DND-41 (cell line): ENCODE measurements at regions not wholly inside any gene's neighbourhood (a gene's known extent, or its start where the extent isn't known, plus 50 kb on each side); places are given as distances from the start of the nearest gene placed in this dataset.

Experiments
- ATAC-seq: fragments of 200-7000 bp; cut with Tn5 transposase; 3 replicates; pipeline ENCODE4 v1.9.1; 2021; ENCODE audit warnings: low read depth; ENCODE audit not compliant: insufficient read depth
- DNase-seq: peaks from one replicate; pipeline ENCODE4 v3.0.0-alpha.2; 2020
- H2AFZ ChIP-seq: 2 replicates; pipeline ENCODE4 v1.6.0; 2012; ENCODE audit warnings: low read depth, low read length
- H3K27ac ChIP-seq: 2 replicates; pipeline ENCODE4 v1.5.1; 2012; ENCODE audit warnings: low read length, inconsistent platforms
- H3K27me3 ChIP-seq: fragments of 200-600 bp; sonication (generic); 2 replicates; pipeline ENCODE4 v1.6.0; 2012; ENCODE audit warnings: low read length, mild to moderate bottlenecking, inconsistent platforms; ENCODE audit not compliant: insufficient read depth, poor library complexity
- H3K36me3 ChIP-seq: 2 replicates; pipeline ENCODE4 v1.5.1; 2012; ENCODE audit warnings: low read length, inconsistent platforms; ENCODE audit not compliant: insufficient read depth
- H3K4me1 ChIP-seq: 2 replicates; pipeline ENCODE4 v1.5.1; 2012; ENCODE audit warnings: mild to moderate bottlenecking, low read length; ENCODE audit not compliant: insufficient read depth
- H3K4me2 ChIP-seq: 2 replicates; pipeline ENCODE4 v1.6.0; 2012; ENCODE audit warnings: mild to moderate bottlenecking, moderate library complexity, low read length, inconsistent platforms; ENCODE audit not compliant: insufficient read depth
- H3K4me3 ChIP-seq, 2 experiments: fragments of 200-600 bp in 1 of 2; shearing (Covaris generic) in 1 of 2; 2 replicates each; pipeline ENCODE4 v1.5.1; 2012 to 2016; ENCODE audit warnings: inconsistent platforms in 2 of 2, low read length in 2 of 2, mild to moderate bottlenecking in 2 of 2, low read depth in 1 of 2, moderate library complexity in 1 of 2
- H3K79me2 ChIP-seq: 2 replicates; pipeline ENCODE4 v1.6.0; 2012; ENCODE audit warnings: low read length, inconsistent platforms; ENCODE audit not compliant: insufficient read depth
- H3K9ac ChIP-seq: 2 replicates; pipeline ENCODE4 v1.6.0; 2012; ENCODE audit warnings: low read depth, mild to moderate bottlenecking, inconsistent platforms, low read length, moderate library complexity
- H3K9me3 ChIP-seq: 2 replicates; pipeline ENCODE4 v1.5.1; 2012; ENCODE audit warnings: low read length, moderate library complexity, mild to moderate bottlenecking, inconsistent platforms; ENCODE audit not compliant: insufficient read depth, severe bottlenecking
- H4K20me1 ChIP-seq: 2 replicates; pipeline ENCODE4 v1.6.0; 2012; ENCODE audit warnings: low read length; ENCODE audit not compliant: insufficient read depth
- EZH2 ChIP-seq: IDR thresholded peaks from 3 replicates; pipeline ENCODE4 v1.6.1; 2012; ENCODE audit warnings: borderline replicate concordance, low read depth, mild to moderate bottlenecking, moderate library complexity, low read length, inconsistent platforms; ENCODE audit not compliant: severe bottlenecking
- TF ChIP-seq, protein P1 (sequence below): IDR thresholded peaks from 2 replicates; pipeline ENCODE4 v1.5.1; 2012; ENCODE audit warnings: borderline replicate concordance, low read length, moderate library complexity, mild to moderate bottlenecking; ENCODE audit not compliant: poor library complexity, severe bottlenecking; ENCODE audit errors: extremely low read depth

DNA sequence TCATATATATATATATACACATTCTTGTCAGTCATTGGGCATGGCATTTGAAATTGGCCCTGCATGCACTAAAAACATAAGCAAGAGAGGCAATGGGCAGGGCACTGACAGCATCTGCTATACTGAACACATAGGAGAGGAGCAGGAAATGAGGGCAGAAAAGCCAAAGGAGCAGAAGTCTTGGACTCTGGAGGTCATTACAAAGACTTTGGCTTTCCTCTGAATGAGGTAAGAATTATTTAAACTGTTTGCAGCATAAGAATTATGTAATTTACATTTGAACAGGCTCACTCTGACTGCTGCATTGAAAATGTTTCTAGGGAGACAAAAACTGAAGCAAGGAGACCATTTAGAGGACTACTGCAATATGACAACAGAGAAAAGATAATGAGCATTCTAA is 396.5 kb downstream of the PRDM5 start:
- DNase-seq = no peak
- Histone ChIP-seq H2AFZ (no peak overlapping the region), H3K27me3 (no peaks in the 10 kb centered on the region), H3K4me3 (no peak overlapping the region), H3K4me2 (no peak overlapping the region), H3K36me3 (no peaks in the 10 kb centered on the region), H3K9me3 (no peaks in the 10 kb centered on the region), H3K9ac (no peak overlapping the region), H3K79me2 (no peaks in the 10 kb centered on the region), H3K4me1 (no peaks in the 10 kb centered on the region), H4K20me1 (no peaks in the 10 kb centered on the region), H3K27ac (no peak overlapping the region)
- no peak for TF ChIP-seq EZH2
- TF ChIP-seq, protein P1, sequence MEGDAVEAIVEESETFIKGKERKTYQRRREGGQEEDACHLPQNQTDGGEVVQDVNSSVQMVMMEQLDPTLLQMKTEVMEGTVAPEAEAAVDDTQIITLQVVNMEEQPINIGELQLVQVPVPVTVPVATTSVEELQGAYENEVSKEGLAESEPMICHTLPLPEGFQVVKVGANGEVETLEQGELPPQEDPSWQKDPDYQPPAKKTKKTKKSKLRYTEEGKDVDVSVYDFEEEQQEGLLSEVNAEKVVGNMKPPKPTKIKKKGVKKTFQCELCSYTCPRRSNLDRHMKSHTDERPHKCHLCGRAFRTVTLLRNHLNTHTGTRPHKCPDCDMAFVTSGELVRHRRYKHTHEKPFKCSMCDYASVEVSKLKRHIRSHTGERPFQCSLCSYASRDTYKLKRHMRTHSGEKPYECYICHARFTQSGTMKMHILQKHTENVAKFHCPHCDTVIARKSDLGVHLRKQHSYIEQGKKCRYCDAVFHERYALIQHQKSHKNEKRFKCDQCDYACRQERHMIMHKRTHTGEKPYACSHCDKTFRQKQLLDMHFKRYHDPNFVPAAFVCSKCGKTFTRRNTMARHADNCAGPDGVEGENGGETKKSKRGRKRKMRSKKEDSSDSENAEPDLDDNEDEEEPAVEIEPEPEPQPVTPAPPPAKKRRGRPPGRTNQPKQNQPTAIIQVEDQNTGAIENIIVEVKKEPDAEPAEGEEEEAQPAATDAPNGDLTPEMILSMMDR = no peak
- ATAC-seq = no peak

DNA sequence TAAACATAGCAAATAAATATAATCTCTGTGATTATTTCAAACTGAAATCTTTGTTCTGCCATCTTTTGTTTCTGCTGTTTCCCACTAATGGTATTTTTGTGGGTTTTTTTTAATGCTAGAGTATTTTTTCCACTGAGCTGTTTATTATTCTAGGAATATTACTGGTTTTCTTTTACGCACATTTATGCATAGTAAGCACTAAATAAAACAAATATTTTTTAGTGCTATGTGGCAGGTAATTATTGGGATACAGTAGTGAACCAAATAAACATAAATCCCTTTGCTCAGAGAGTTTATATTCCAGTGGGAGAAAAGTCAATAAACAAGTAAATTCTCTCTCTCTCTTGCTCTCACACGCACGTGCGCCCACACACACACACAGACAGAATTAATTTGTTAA is 397.4 kb downstream of the PRDM5 start:
- no peak for TF ChIP-seq EZH2
- TF ChIP-seq, protein P1 = no peak
- Histone ChIP-seq H3K27ac (no peak overlapping the region), H3K9me3 (no peaks in the 10 kb centered on the region), H3K4me2 (no peak overlapping the region), H3K4me1 (no peaks in the 10 kb centered on the region), H4K20me1 (no peaks in the 10 kb centered on the region), H3K9ac (no peak overlapping the region), H2AFZ (no peak overlapping the region), H3K79me2 (no peaks in the 10 kb centered on the region), H3K27me3 (no peaks in the 10 kb centered on the region), H3K4me3 (no peak overlapping the region), H3K36me3 (no peaks in the 10 kb centered on the region)
- DNase-seq = no peak
- no peak for ATAC-seq

DNA sequence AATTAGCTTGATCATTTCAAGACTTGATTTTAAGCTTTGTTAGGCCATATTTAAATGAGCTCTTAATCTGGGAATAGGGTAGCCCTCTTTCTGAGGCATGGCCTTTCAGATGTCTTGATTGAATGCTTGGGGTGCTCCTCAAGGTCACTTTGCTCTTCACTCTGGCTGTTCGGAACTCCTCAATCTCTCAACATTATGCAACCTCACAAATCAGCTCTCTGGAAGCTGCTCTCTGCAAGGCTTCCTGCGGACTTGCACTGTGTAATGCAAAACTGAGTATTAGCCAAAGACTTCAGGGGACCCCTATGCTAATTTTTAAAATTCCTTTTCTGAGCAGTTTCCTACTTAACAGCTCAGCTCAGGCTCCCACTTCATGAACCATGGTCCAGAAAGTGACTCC is 398.3 kb downstream of the PRDM5 start:
- H3K4me2 ChIP-seq = no peak overlapping the region
- H3K79me2 ChIP-seq = no peaks in the 10 kb centered on the region
- TF ChIP-seq EZH2 = no peak
- TF ChIP-seq, protein P1 = no peak

DNA sequence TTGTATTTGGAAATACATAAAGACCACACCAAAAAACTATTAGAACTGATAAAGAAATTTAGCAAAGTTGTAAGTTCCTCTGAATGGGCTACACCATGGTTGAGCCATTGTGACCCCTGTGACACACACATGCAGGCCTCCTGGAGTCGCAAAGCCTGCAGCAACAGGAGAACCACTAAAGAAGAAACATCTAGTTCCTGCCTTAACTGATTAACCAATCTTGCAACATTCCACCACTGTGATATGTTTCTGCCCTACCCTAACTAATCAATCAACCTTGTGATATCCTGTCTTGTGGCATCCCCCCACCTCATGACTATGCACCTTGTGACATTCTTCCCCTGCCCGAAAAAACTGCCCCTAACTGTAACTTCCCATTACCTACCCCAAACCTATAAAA is 401.8 kb downstream of the PRDM5 start:
- Histone ChIP-seq H3K4me3 (no peak overlapping the region), H3K9ac (no peak overlapping the region), H3K27me3 (no peaks in the 10 kb centered on the region), H3K79me2 (no peaks in the 10 kb centered on the region), H3K4me2 (no peak overlapping the region), H3K27ac (no peak overlapping the region), H3K9me3 (no peaks in the 10 kb centered on the region), H3K36me3 (no peaks in the 10 kb centered on the region), H2AFZ (no peak overlapping the region), H4K20me1 (no peaks in the 10 kb centered on the region), H3K4me1 (no peaks in the 10 kb centered on the region)
- DNase-seq (no peak), ATAC-seq (no peak)
- TF ChIP-seq, protein P1 = no peak
- TF ChIP-seq EZH2 = no peak

More for the DNA sequence above, 398.3 kb downstream of the PRDM5 start:
- no peaks in the 10 kb centered on the region for H3K9me3 ChIP-seq
- no peak overlapping the region for H2AFZ ChIP-seq
- no peaks in the 10 kb centered on the region for H3K27me3 ChIP-seq
- no peak overlapping the region for H3K9ac ChIP-seq
- DNase-seq (no peak), ATAC-seq (no peak)
- no peak overlapping the region for H3K27ac ChIP-seq
- no peaks in the 10 kb centered on the region for H4K20me1 ChIP-seq
- H3K4me1 ChIP-seq = no peaks in the 10 kb centered on the region
- no peak overlapping the region for H3K4me3 ChIP-seq
- no peaks in the 10 kb centered on the region for H3K36me3 ChIP-seq
